Kidney epithelial cell (primary cell): ENCODE measurements at regions not wholly inside any gene's neighbourhood (a gene's known extent, or its start where the extent isn't known, plus 50 kb on each side); places are given as distances from the start of the nearest gene placed in this dataset.
"Not testable (repeated sequence)": the region's sequence is repeated elsewhere in the genome, so short reads cannot be mapped to it uniquely, and the experiment has no call there.

Experiments used
- DNase-seq: peaks from one replicate; pipeline ENCODE4 v3.0.0-alpha.2; 2010; ENCODE audit warnings: low read depth
- H3K27me3 ChIP-seq: 2 replicates; pipeline ENCODE4 v1.6.0; 2011; ENCODE audit warnings: low read length; ENCODE audit not compliant: control insufficient read depth, insufficient read depth
- H3K36me3 ChIP-seq: 2 replicates; pipeline ENCODE4 v1.5.1; 2011; ENCODE audit warnings: low read length; ENCODE audit not compliant: control insufficient read depth, insufficient read depth
- H3K4me3 ChIP-seq: 2 replicates; pipeline ENCODE4 v1.5.1; 2011; ENCODE audit warnings: low read depth, mild to moderate bottlenecking, control low read depth, low read length
- CTCF ChIP-seq: IDR thresholded peaks from 2 replicates; pipeline ENCODE4 v1.5.1; 2011; ENCODE audit warnings: mild to moderate bottlenecking, moderate library complexity, low read length, control low read depth, inconsistent platforms; ENCODE audit not compliant: insufficient read depth, poor library complexity, severe bottlenecking

GRCh38 chr2:167843657-167844056 lies 403.7 kb downstream of the STK39 start:
- DNase-seq = no peak
- H3K27me3 ChIP-seq = no peaks in the 10 kb centered on the region
- TF ChIP-seq CTCF = no peak
- no peaks in the 10 kb centered on the region for H3K36me3 ChIP-seq
- no peak overlapping the region for H3K4me3 ChIP-seq

DNA sequence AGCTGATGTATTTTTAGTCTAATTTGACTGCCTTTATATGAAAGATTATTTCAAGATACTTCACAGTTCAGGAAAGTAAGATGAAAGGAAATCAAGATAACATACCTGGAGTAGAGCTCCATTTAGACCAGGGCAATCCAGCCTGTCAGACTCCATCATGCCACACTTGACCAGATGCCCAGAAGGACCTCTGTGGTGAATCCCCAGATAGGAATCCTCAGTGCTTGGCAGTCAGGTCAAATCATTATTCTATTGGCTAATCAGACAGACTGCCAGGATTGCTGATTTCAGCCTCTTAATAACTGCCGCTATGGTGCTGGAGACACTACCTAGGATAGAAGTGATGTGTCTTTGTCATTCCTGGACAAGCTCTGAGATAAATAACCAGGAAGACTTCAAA lies 404.2 kb downstream of the STK39 start:
- no peak for TF ChIP-seq CTCF
- H3K4me3 ChIP-seq = no peak overlapping the region
- DNase-seq = no peak
- H3K36me3 ChIP-seq = no peaks in the 10 kb centered on the region
- H3K27me3 ChIP-seq = no peaks in the 10 kb centered on the region

DNA sequence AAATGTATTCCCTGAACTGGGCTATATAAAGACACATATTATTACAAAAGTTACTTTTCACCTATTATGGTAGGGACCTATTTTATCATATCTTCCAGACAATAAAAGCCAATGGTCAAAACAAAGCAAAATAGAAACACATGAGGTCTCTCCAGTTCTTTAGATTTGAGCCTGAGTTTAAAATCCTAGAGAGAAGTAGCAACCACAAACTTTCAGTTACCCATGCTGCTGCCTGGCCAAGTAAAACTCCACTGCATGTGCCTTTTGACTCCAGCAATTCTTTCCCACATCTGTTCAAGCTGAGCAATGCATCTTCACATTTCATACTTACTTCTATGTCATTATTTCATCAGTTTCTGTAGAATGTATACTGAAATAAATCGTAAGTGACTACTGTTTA lies 405.3 kb downstream of the STK39 start:
- Histone ChIP-seq H3K4me3 (no peak overlapping the region), H3K36me3 (no peaks in the 10 kb centered on the region), H3K27me3 (no peaks in the 10 kb centered on the region)
- TF ChIP-seq CTCF = no peak
- DNase-seq = no peak

- not testable (repeated sequence) for H3K27me3 ChIP-seq
Observed at GRCh38 chr2:167835290-167835689, 412.1 kb downstream of the STK39 start.

GRCh38 chr2:167834707-167835106 lies 412.7 kb downstream of the STK39 start:
- H3K4me3 ChIP-seq = no peak overlapping the region
- DNase-seq = no peak
- no peak for TF ChIP-seq CTCF
- no peaks in the 10 kb centered on the region for H3K36me3 ChIP-seq
- H3K27me3 ChIP-seq = no peaks in the 10 kb centered on the region

More at GRCh38 chr2:167835290-167835689, 412.1 kb downstream of the STK39 start:
- not testable (repeated sequence) for H3K36me3 ChIP-seq, DNase-seq, H3K4me3 ChIP-seq

DNA sequence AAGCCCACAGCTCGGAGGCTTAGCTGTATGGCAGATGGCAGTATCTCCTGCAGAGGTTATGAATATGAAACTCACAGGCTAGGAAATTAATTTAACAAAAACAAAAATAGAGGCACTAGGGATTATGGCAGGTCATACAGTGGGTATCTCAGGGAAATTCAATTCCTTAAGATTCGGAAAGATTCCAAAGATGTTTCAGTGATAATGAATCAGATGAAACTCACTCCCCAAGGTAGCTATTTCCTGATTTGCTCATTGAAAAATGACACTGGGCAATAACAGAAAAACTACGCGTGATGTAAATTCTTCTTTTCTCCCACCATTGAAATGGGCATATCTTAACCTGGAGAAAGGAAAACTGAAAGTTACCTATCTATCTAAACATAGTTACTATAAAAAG lies 414.1 kb downstream of the STK39 start:
- TF ChIP-seq CTCF = no peak
- Histone ChIP-seq H3K36me3 (no peaks in the 10 kb centered on the region), H3K4me3 (no peak overlapping the region), H3K27me3 (no peaks in the 10 kb centered on the region)
- DNase-seq = no peak

DNA sequence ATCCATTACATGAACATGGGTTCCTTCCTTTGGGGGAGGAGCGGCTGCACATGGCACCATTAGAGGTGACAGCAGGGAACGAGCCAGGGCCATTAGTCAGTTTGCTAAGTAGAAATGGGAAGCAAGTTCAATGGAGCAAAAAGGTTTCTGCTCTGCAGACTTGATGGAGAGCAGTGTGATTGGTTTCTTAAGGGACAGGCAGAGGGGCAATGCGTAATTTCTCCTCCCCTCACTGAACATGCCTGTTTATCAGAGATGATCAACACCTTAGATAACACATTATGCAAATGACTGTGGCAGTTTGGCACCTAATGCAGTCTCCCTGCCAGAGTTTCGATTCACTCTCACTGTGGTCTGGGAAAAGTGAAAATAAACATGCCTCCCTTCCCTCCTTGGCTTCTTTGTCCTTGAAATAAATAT lies 414.5 kb downstream of the STK39 start:
- Histone ChIP-seq H3K27me3 (no peaks in the 10 kb centered on the region), H3K4me3 (no peak overlapping the region), H3K36me3 (no peaks in the 10 kb centered on the region)
- no peak for DNase-seq
- no peak for TF ChIP-seq CTCF
